ENCODE measurements at regions not wholly inside any gene's neighbourhood (a gene's known extent, or its start where the extent isn't known, plus 50 kb on each side); places are given as distances from the start of the nearest gene placed in this dataset.

- no peaks in the 10 kb centered on the region for H3K27me3 ChIP-seq (ENCODE audit: low read length)
- H3K9me3 ChIP-seq (ENCODE audit: low read length), result no peaks in the 10 kb centered on the region
- no peak overlapping the region for H3K4me2 ChIP-seq (ENCODE audit: low read depth, low read length, poor library complexity, severe bottlenecking)
- H3K4me1 ChIP-seq (ENCODE audit: low read length), result no peaks in the 10 kb centered on the region
- no peaks in the 10 kb centered on the region for H3K79me2 ChIP-seq (ENCODE audit: low read length)
- no peaks in the 10 kb centered on the region for H3K9me2 ChIP-seq (replicated peaks; ENCODE audit: insufficient read depth, low read length)
- no peak for DNase-seq
- H2AFZ ChIP-seq (ENCODE audit: low read length), result no peak overlapping the region
- no peaks in the 10 kb centered on the region for H4K20me1 ChIP-seq (ENCODE audit: insufficient read depth, low read depth, low read length)
- no peaks in the 10 kb centered on the region for H3K36me3 ChIP-seq (ENCODE audit: insufficient read depth, low read length)
- H3K4me3 ChIP-seq (ENCODE audit: low read length), result no peak overlapping the region
- H3K27ac ChIP-seq (ENCODE audit: low read length), result no peak overlapping the region
- no peak overlapping the region for H3K9ac ChIP-seq (ENCODE audit: low read length)
These were observed 500.6 kb downstream of the RWDD3 start for GRCh38 chr1:95734560-95734959.

GRCh38 chr1:95742591-95743089 is 508.6 kb downstream of the RWDD3 start:
- Histone ChIP-seq H3K27ac (ENCODE audit: low read length) (no peak overlapping the region), H3K4me3 (ENCODE audit: low read length) (no peak overlapping the region), H3K9ac (ENCODE audit: low read length) (no peak overlapping the region), H3K9me2 (replicated peaks; ENCODE audit: insufficient read depth, low read length) (no peaks in the 10 kb centered on the region), H3K9me3 (ENCODE audit: low read length) (no peaks in the 10 kb centered on the region), H3K79me2 (ENCODE audit: low read length) (no peaks in the 10 kb centered on the region), H3K4me2 (ENCODE audit: low read depth, low read length, poor library complexity, severe bottlenecking) (no peak overlapping the region), H4K20me1 (ENCODE audit: insufficient read depth, low read depth, low read length) (no peaks in the 10 kb centered on the region), H3K36me3 (ENCODE audit: insufficient read depth, low read length) (no peaks in the 10 kb centered on the region), H3K27me3 (ENCODE audit: low read length) (no peaks in the 10 kb centered on the region), H2AFZ (ENCODE audit: low read length) (no peak overlapping the region), H3K4me1 (ENCODE audit: low read length) (no peaks in the 10 kb centered on the region)
- no peak for DNase-seq

- Histone ChIP-seq H2AFZ (ENCODE audit: low read length) (no peak overlapping the region), H4K20me1 (ENCODE audit: insufficient read depth, low read depth, low read length) (no peaks in the 10 kb centered on the region), H3K9me2 (replicated peaks; ENCODE audit: insufficient read depth, low read length) (no peaks in the 10 kb centered on the region), H3K79me2 (ENCODE audit: low read length) (no peaks in the 10 kb centered on the region), H3K4me3 (ENCODE audit: low read length) (no peak overlapping the region), H3K27me3 (ENCODE audit: low read length) (no peaks in the 10 kb centered on the region), H3K9me3 (ENCODE audit: low read length) (peaks cover 3% of the 10 kb centered on the region; the same call in 1 of the 2 replicates), H3K4me1 (ENCODE audit: low read length) (no peaks in the 10 kb centered on the region), H3K27ac (ENCODE audit: low read length) (no peak overlapping the region), H3K36me3 (ENCODE audit: insufficient read depth, low read length) (no peaks in the 10 kb centered on the region), H3K4me2 (ENCODE audit: low read depth, low read length, poor library complexity, severe bottlenecking) (no peak overlapping the region), H3K9ac (ENCODE audit: low read length) (no peak overlapping the region)
- DNase-seq, result no peak
These were observed 510.7 kb downstream of the RWDD3 start for GRCh38 chr1:95744731-95745130.

GRCh38 chr1:95752515-95753381 is 518.7 kb downstream of the RWDD3 start:
- no peak overlapping the region for H3K27ac ChIP-seq (ENCODE audit: low read length)
- no peaks in the 10 kb centered on the region for H3K27me3 ChIP-seq (ENCODE audit: low read length)
- H3K4me1 ChIP-seq (ENCODE audit: low read length), result no peaks in the 10 kb centered on the region
- H3K4me2 ChIP-seq (ENCODE audit: low read depth, low read length, poor library complexity, severe bottlenecking), result no peak overlapping the region
- no peak for DNase-seq
- H3K4me3 ChIP-seq (ENCODE audit: low read length), result no peak overlapping the region
- H3K9me3 ChIP-seq (ENCODE audit: low read length), result peaks cover 16% of the 10 kb centered on the region
- H3K9me2 ChIP-seq (replicated peaks; ENCODE audit: insufficient read depth, low read length), result no peaks in the 10 kb centered on the region
- no peaks in the 10 kb centered on the region for H3K36me3 ChIP-seq (ENCODE audit: insufficient read depth, low read length)
- no peaks in the 10 kb centered on the region for H4K20me1 ChIP-seq (ENCODE audit: insufficient read depth, low read depth, low read length)
- H3K9ac ChIP-seq (ENCODE audit: low read length), result no peak overlapping the region
- no peaks in the 10 kb centered on the region for H3K79me2 ChIP-seq (ENCODE audit: low read length)
- H2AFZ ChIP-seq (ENCODE audit: low read length), result no peak overlapping the region

GRCh38 chr1:95753382-95754016 is 519.5 kb downstream of the RWDD3 start:
- no peaks in the 10 kb centered on the region for H4K20me1 ChIP-seq (ENCODE audit: insufficient read depth, low read depth, low read length)

GRCh38 chr1:95754412-95754811 is 520.4 kb downstream of the RWDD3 start:
- H3K9me2 ChIP-seq (replicated peaks; ENCODE audit: insufficient read depth, low read length), result no peaks in the 10 kb centered on the region
- H3K4me3 ChIP-seq (ENCODE audit: low read length), result no peak overlapping the region
- H3K27me3 ChIP-seq (ENCODE audit: low read length), result no peaks in the 10 kb centered on the region
- H3K4me1 ChIP-seq (ENCODE audit: low read length), result no peaks in the 10 kb centered on the region
- H3K27ac ChIP-seq (ENCODE audit: low read length), result no peak overlapping the region
- no peaks in the 10 kb centered on the region for H3K79me2 ChIP-seq (ENCODE audit: low read length)
- no peak overlapping the region for H3K9ac ChIP-seq (ENCODE audit: low read length)
- H4K20me1 ChIP-seq (ENCODE audit: insufficient read depth, low read depth, low read length), result no peaks in the 10 kb centered on the region
- peaks cover 17% of the 10 kb centered on the region for H3K9me3 ChIP-seq (ENCODE audit: low read length)
- H3K4me2 ChIP-seq (ENCODE audit: low read depth, low read length, poor library complexity, severe bottlenecking), result no peak overlapping the region
- DNase-seq, result no peak
- no peak overlapping the region for H2AFZ ChIP-seq (ENCODE audit: low read length)
- H3K36me3 ChIP-seq (ENCODE audit: insufficient read depth, low read length), result no peaks in the 10 kb centered on the region

More at GRCh38 chr1:95753382-95754016, 519.5 kb downstream of the RWDD3 start:
- Histone ChIP-seq H3K9me2 (replicated peaks; ENCODE audit: insufficient read depth, low read length) (no peaks in the 10 kb centered on the region), H3K9ac (ENCODE audit: low read length) (no peak overlapping the region), H3K4me3 (ENCODE audit: low read length) (no peak overlapping the region), H2AFZ (ENCODE audit: low read length) (no peak overlapping the region), H3K27ac (ENCODE audit: low read length) (no peak overlapping the region), H3K36me3 (ENCODE audit: insufficient read depth, low read length) (no peaks in the 10 kb centered on the region), H3K4me2 (ENCODE audit: low read depth, low read length, poor library complexity, severe bottlenecking) (no peak overlapping the region), H3K4me1 (ENCODE audit: low read length) (no peaks in the 10 kb centered on the region), H3K9me3 (ENCODE audit: low read length) (peaks cover 16% of the 10 kb centered on the region), H3K79me2 (ENCODE audit: low read length) (no peaks in the 10 kb centered on the region), H3K27me3 (ENCODE audit: low read length) (no peaks in the 10 kb centered on the region)
- no peak for DNase-seq

GRCh38 chr1:95766036-95766435 is 532.0 kb downstream of the RWDD3 start:
- H4K20me1 ChIP-seq (ENCODE audit: insufficient read depth, low read depth, low read length), result no peaks in the 10 kb centered on the region
- no peaks in the 10 kb centered on the region for H3K4me1 ChIP-seq (ENCODE audit: low read length)
- H3K4me2 ChIP-seq (ENCODE audit: low read depth, low read length, poor library complexity, severe bottlenecking), result no peak overlapping the region
- no peak overlapping the region for H3K27ac ChIP-seq (ENCODE audit: low read length)
- H3K79me2 ChIP-seq (ENCODE audit: low read length), result no peaks in the 10 kb centered on the region
- H3K9ac ChIP-seq (ENCODE audit: low read length), result no peak overlapping the region
- H3K4me3 ChIP-seq (ENCODE audit: low read length), result no peak overlapping the region
- H3K27me3 ChIP-seq (ENCODE audit: low read length), result no peaks in the 10 kb centered on the region
- H2AFZ ChIP-seq (ENCODE audit: low read length), result no peak overlapping the region
- H3K9me2 ChIP-seq (replicated peaks; ENCODE audit: insufficient read depth, low read length), result no peaks in the 10 kb centered on the region
- H3K9me3 ChIP-seq (ENCODE audit: low read length), result no peaks in the 10 kb centered on the region
- DNase-seq, result no peak
- no peaks in the 10 kb centered on the region for H3K36me3 ChIP-seq (ENCODE audit: insufficient read depth, low read length)

GRCh38 chr1:95770581-95770980 is 536.6 kb downstream of the RWDD3 start:
- H2AFZ ChIP-seq (ENCODE audit: low read length), result no peak overlapping the region
- no peak for DNase-seq

More at GRCh38 chr1:95770581-95770980, 536.6 kb downstream of the RWDD3 start:
- no peaks in the 10 kb centered on the region for H3K27me3 ChIP-seq (ENCODE audit: low read length)
- no peak overlapping the region for H3K9ac ChIP-seq (ENCODE audit: low read length)
- no peaks in the 10 kb centered on the region for H3K79me2 ChIP-seq (ENCODE audit: low read length)
- no peaks in the 10 kb centered on the region for H3K9me3 ChIP-seq (ENCODE audit: low read length)
- no peaks in the 10 kb centered on the region for H3K4me1 ChIP-seq (ENCODE audit: low read length)
- H3K36me3 ChIP-seq (ENCODE audit: insufficient read depth, low read length), result no peaks in the 10 kb centered on the region
- H3K27ac ChIP-seq (ENCODE audit: low read length), result no peak overlapping the region
- H3K4me2 ChIP-seq (ENCODE audit: low read depth, low read length, poor library complexity, severe bottlenecking), result no peak overlapping the region
- no peak overlapping the region for H3K4me3 ChIP-seq (ENCODE audit: low read length)
- no peaks in the 10 kb centered on the region; the same call in 1 of the 2 replicates for H3K9me2 ChIP-seq (replicated peaks; ENCODE audit: insufficient read depth, low read length)
- H4K20me1 ChIP-seq (ENCODE audit: insufficient read depth, low read depth, low read length), result no peaks in the 10 kb centered on the region
